ENCODE measurements at regions not wholly inside any gene's neighbourhood (a gene's known extent, or its start where the extent isn't known, plus 50 kb on each side); places are given as distances from the start of the nearest gene placed in this dataset.
A peak's percentile ranks its signal among the peaks of the same experiment; 100 is the strongest.

GRCh38 chr16:73717266-73717974 is 579.2 kb upstream of the PSMD7 start:
- Mint-ChIP-seq H3K9me3 (ENCODE audit: unreplicated experiment) (no peaks in the 10 kb centered on the region), H3K36me3 (ENCODE audit: low read depth, unreplicated experiment) (no peaks in the 10 kb centered on the region), H3K4me3 (ENCODE audit: unreplicated experiment) (no peak overlapping the region), H3K4me1 (ENCODE audit: unreplicated experiment) (no peaks in the 10 kb centered on the region), H3K27ac (ENCODE audit: unreplicated experiment) (no peak overlapping the region), H3K27me3 (ENCODE audit: unreplicated experiment) (no peaks in the 10 kb centered on the region)
- no peak for TF ChIP-seq CTCF (IDR thresholded peaks at IDR 0.05; ENCODE audit: unreplicated experiment)
- no peak for DNase-seq (ENCODE audit: low spot score)

GRCh38 chr16:73714976-73715375 is 581.6 kb upstream of the PSMD7 start:
- no peaks in the 10 kb centered on the region for H3K36me3 Mint-ChIP-seq (ENCODE audit: low read depth, unreplicated experiment)
- no peak for DNase-seq (ENCODE audit: low spot score)
- H3K27me3 Mint-ChIP-seq (ENCODE audit: unreplicated experiment): no peaks in the 10 kb centered on the region
- H3K27ac Mint-ChIP-seq (ENCODE audit: unreplicated experiment): no peak overlapping the region
- H3K9me3 Mint-ChIP-seq (ENCODE audit: unreplicated experiment): no peaks in the 10 kb centered on the region
- no peaks in the 10 kb centered on the region for H3K4me1 Mint-ChIP-seq (ENCODE audit: unreplicated experiment)
- no peak overlapping the region for H3K4me3 Mint-ChIP-seq (ENCODE audit: unreplicated experiment)
- TF ChIP-seq CTCF (IDR thresholded peaks at IDR 0.05; ENCODE audit: unreplicated experiment): no peak

GRCh38 chr16:73713778-73714495 is 582.7 kb upstream of the PSMD7 start:
- no peaks in the 10 kb centered on the region for H3K4me1 Mint-ChIP-seq (ENCODE audit: unreplicated experiment)
- no peaks in the 10 kb centered on the region for H3K9me3 Mint-ChIP-seq (ENCODE audit: unreplicated experiment)
- no peaks in the 10 kb centered on the region for H3K36me3 Mint-ChIP-seq (ENCODE audit: low read depth, unreplicated experiment)
- no peak overlapping the region for H3K4me3 Mint-ChIP-seq (ENCODE audit: unreplicated experiment)
- H3K27ac Mint-ChIP-seq (ENCODE audit: unreplicated experiment): no peak overlapping the region
- H3K27me3 Mint-ChIP-seq (ENCODE audit: unreplicated experiment): no peaks in the 10 kb centered on the region
- DNase-seq (ENCODE audit: low spot score): peak; percentile 65
- peak; percentile 73 for TF ChIP-seq CTCF (IDR thresholded peaks at IDR 0.05; ENCODE audit: unreplicated experiment)

GRCh38 chr16:73713251-73713650 is 583.4 kb upstream of the PSMD7 start:
- Mint-ChIP-seq H3K4me1 (ENCODE audit: unreplicated experiment) (no peaks in the 10 kb centered on the region), H3K27ac (ENCODE audit: unreplicated experiment) (no peak overlapping the region), H3K36me3 (ENCODE audit: low read depth, unreplicated experiment) (no peaks in the 10 kb centered on the region), H3K9me3 (ENCODE audit: unreplicated experiment) (no peaks in the 10 kb centered on the region), H3K4me3 (ENCODE audit: unreplicated experiment) (no peak overlapping the region), H3K27me3 (ENCODE audit: unreplicated experiment) (no peaks in the 10 kb centered on the region)
- DNase-seq (ENCODE audit: low spot score): no peak
- TF ChIP-seq CTCF (IDR thresholded peaks at IDR 0.05; ENCODE audit: unreplicated experiment): no peak
